Activated B cell treated with CpG ODN at 0.5 μM for 24 hours (primary cell): ENCODE measurements at regions not wholly inside any gene's neighbourhood (a gene's known extent, or its start where the extent isn't known, plus 50 kb on each side); places are given as distances from the start of the nearest gene placed in this dataset.

Experiments used
- ATAC-seq: fragments of 200-7000 bp; cut with Tn5 transposase; one replicate; pipeline ENCODE4 v1.10.0; 2021; ENCODE audit warnings: low read depth, mild to moderate bottlenecking, moderate library complexity
- CTCF ChIA-PET: fragments of 350-600 bp; sonication (Branson Sonifier 250); formaldehyde crosslinking; loops from one replicate; lab custom pipeline; 2021; ENCODE audit warnings: antibody characterized with exemption; lab: Charles Lee
- POLR2A ChIA-PET: fragments of 350-600 bp; sonication (Branson Sonifier 250); formaldehyde crosslinking; loops from one replicate; lab custom pipeline; 2021; ENCODE audit warnings: antibody characterized with exemption; lab: Charles Lee
- DNase-seq: peaks from one replicate; pipeline ENCODE4 v3.0.0; 2022
- H3K27ac Mint-ChIP-seq: one replicate; pipeline ENCODE4 v1.8.0; 2020; ENCODE audit warnings: mixed read lengths
- H3K27me3 Mint-ChIP-seq: one replicate; pipeline ENCODE4 v1.8.0; 2021; ENCODE audit warnings: mixed read lengths
- H3K36me3 Mint-ChIP-seq: one replicate; pipeline ENCODE4 v1.8.0; 2021; ENCODE audit warnings: low read depth, mixed read lengths
- H3K4me1 Mint-ChIP-seq: one replicate; pipeline ENCODE4 v1.8.0; 2021; ENCODE audit warnings: mixed read lengths
- H3K4me3 Mint-ChIP-seq: one replicate; pipeline ENCODE4 v1.8.0; 2020; ENCODE audit warnings: mild to moderate bottlenecking, mixed read lengths
- H3K9me3 Mint-ChIP-seq: one replicate; pipeline ENCODE4 v1.8.0; 2020; ENCODE audit warnings: mixed read lengths
- CTCF ChIP-seq: fragments of 200-600 bp; IDR thresholded peaks from one replicate; pipeline ENCODE4 v1.8.0; 2022; ENCODE audit warnings: antibody characterized with exemption, mild to moderate bottlenecking
- intact Hi-C: fragments of 100-400 bp; cut with micrococcal nuclease; formaldehyde crosslinking; loops from one replicate; pipeline ENCODE4 v1.15.1; 2024

- H3K4me1 Mint-ChIP-seq = no peaks in the 10 kb centered on the region
- intact Hi-C loops = no loop called here
- H3K27me3 Mint-ChIP-seq = no peaks in the 10 kb centered on the region
- no peak overlapping the region for H3K4me3 Mint-ChIP-seq
- H3K36me3 Mint-ChIP-seq = no peaks in the 10 kb centered on the region
- ChIA-PET POLR2A (no interaction called here), CTCF (no interaction called here)
- no peaks in the 10 kb centered on the region for H3K9me3 Mint-ChIP-seq
- H3K27ac Mint-ChIP-seq = no peak overlapping the region
- no peak for DNase-seq
- TF ChIP-seq CTCF = no peak
- ATAC-seq = no peak
These were observed 582.8 kb downstream of the TCERG1L start for GRCh38 chr10:130728531-130729215.

DNA sequence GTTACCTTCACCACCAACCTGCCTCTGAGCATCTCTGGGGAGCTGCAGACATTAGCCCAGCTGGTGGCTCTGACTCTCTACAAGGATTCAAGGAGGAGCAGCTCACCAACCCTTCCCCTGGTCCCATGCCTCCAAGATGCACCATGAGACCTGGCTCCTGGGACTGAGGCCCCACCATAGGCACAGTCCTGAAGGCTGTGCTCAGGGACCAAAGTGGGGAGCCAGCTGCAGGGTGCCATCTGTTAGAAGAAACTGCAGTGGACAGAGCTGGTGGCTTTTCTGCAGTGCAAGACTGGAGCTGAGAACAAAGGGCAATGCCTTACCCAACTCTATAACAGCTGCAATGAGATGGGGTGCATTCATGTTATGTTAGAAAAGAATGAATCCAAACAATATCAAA is 581.6 kb downstream of the TCERG1L start:
- ChIA-PET CTCF (no interaction called here), POLR2A (no interaction called here)
- H3K4me1 Mint-ChIP-seq = no peaks in the 10 kb centered on the region
- H3K9me3 Mint-ChIP-seq = peaks cover 2% of the 10 kb centered on the region
- TF ChIP-seq CTCF = no peak
- ATAC-seq (no peak), DNase-seq (no peak)
- H3K27me3 Mint-ChIP-seq = no peaks in the 10 kb centered on the region
- no peaks in the 10 kb centered on the region for H3K36me3 Mint-ChIP-seq
- H3K4me3 Mint-ChIP-seq = no peak overlapping the region
- H3K27ac Mint-ChIP-seq = no peak overlapping the region
- intact Hi-C loops = no loop called here

- intact Hi-C loops = no loop called here
- TF ChIP-seq CTCF = no peak
- ATAC-seq (no peak), DNase-seq (no peak)
- Mint-ChIP-seq H3K4me3 (no peak overlapping the region), H3K27me3 (no peaks in the 10 kb centered on the region), H3K36me3 (no peaks in the 10 kb centered on the region), H3K9me3 (peaks cover 2% of the 10 kb centered on the region), H3K27ac (no peak overlapping the region), H3K4me1 (no peaks in the 10 kb centered on the region)
- ChIA-PET CTCF (no interaction called here), POLR2A (no interaction called here)
These were observed 574.3 kb downstream of the TCERG1L start for GRCh38 chr10:130737186-130737585.

- DNase-seq (no peak), ATAC-seq (no peak)
- Mint-ChIP-seq H3K27ac (no peak overlapping the region), H3K4me3 (no peak overlapping the region), H3K36me3 (no peaks in the 10 kb centered on the region), H3K4me1 (no peaks in the 10 kb centered on the region), H3K27me3 (no peaks in the 10 kb centered on the region), H3K9me3 (peaks cover 2% of the 10 kb centered on the region)
- ChIA-PET CTCF (no interaction called here), POLR2A (no interaction called here)
- TF ChIP-seq CTCF = no peak
- intact Hi-C loops = no loop called here
These were observed 573.9 kb downstream of the TCERG1L start for GRCh38 chr10:130737621-130738020.

DNA sequence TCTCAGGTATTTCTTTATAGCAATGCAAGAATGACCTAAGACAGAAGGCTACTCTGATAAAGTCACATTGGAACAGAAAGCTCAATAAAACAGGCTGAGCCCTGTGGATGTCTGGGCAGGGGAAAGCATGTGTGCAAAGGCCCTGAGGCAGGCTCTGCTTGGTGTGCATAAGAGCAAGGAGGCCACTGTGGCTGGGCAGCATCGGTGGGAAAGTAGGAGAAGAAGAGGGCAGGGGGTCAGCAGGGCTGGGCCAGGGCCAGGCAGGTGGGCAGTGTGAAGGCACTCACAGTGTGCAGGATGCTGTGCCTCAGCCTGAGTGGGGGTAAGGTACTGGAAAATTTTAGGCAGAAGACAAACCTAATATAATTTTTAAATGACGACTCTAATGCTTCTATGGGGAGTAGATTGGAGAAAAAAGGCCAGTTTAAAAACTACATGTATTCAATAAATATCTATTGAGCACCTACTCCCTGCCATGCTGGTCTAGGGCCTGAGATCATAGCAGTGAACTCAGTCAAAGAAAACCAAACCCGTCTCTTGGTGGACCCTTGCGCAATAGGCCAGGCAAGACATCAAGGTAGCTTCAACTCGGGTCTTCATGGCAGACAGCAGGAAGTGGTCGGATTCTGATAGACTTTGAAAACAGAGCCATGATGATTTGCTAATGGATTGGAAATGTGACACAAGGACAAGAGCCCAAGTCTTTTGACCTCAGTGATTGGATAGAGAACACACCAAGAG is 572.3 kb downstream of the TCERG1L start:
- Mint-ChIP-seq H3K27ac (no peak overlapping the region), H3K4me3 (no peak overlapping the region), H3K36me3 (no peaks in the 10 kb centered on the region), H3K9me3 (peaks cover 2% of the 10 kb centered on the region), H3K27me3 (no peaks in the 10 kb centered on the region), H3K4me1 (no peaks in the 10 kb centered on the region)
- intact Hi-C loops = no loop called here
- DNase-seq = no peak
- TF ChIP-seq CTCF = no peak
- no peak for ATAC-seq
- ChIA-PET CTCF (no interaction called here), POLR2A (no interaction called here)
